Forelimb muscle (tissue), 1 donor: ENCODE measurements at regions not wholly inside any gene's neighbourhood (a gene's known extent, or its start where the extent isn't known, plus 50 kb on each side); places are given as distances from the start of the nearest gene placed in this dataset.
"Not testable (repeated sequence)": the region's sequence is repeated elsewhere in the genome, so short reads cannot be mapped to it uniquely, and the experiment has no call there.

ENCODE experiments used
- DNase-seq: peaks from one replicate; pipeline ENCODE4 v3.0.0-alpha.2; 2013; ENCODE audit warnings: low read depth

DNA sequence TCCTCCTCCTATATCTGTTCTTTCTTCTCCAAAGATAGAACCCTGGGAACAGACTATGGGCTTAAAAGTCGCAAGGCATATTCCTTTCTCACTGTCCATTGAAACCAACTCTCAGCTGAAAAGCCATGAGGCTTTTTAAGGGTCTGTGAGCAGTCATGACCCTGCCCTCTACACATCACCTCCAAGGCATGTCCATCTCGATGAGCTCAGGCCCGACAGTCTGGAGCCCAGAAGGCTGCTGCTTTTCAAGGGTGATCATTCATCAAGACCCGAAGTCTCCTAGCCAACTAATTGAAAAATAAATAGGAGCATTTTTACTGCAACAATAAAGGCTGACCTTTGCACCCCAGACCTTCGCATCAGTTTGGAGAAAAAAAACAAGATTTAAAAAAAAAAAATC lies 378.8 kb upstream of the NRSN1 start:
- DNase-seq = no peak

DNA sequence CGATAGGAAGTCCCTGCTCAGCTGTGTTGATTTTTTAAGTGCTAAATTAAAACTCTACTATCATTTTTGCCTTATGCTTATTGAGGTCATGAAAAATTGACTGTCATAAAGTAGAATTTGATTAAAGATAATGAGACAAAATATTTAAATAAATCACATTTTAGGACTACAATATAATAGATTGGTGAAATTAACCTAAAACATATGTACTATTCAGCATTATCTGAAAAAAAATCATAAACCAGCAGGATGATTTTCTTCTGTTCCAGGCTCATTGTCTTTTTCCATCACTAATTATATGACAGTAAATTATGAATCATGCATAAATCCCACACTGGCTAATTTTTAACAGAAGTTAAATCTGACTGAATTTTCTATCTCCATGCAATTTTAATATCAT lies 373.6 kb upstream of the NRSN1 start:
- DNase-seq = no peak

DNA sequence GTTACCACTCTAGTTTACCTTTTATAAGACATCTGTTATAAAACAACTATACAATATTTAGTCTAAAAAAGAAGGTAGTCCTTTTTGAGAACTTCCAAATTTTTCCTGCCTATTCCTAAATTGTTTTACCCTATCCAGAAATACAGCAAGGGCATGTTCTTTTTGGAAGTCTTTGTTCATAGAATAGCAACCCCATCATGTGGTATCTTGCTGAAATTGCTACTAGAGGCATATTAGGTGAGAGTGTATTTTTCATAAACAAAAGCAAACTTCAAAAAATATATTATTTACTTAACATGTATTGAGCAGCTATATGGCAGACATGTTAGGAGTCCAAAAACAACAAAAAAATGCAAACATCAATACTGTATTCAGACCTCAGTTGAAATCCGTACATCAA lies 371.8 kb upstream of the NRSN1 start:
- no peak for DNase-seq

DNA sequence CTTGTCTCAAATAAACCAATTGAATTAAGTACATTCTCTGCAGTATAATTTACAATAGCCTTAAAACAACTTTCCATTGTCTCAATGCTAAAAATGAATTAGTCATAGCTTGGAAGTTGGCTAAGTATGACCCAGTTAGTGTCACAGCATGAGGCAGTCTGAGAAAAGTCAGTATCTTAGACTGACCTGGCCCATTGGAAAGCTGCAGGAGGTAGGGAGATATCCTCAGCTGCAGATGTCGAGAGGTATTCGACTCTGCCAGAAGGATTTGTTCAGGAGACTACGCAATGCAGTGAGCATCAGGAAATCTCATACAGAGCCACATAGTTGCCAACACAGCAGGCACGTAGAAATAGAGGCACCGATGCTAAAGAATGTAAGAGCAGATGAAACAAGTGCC lies 350.9 kb upstream of the NRSN1 start:
- no peak for DNase-seq

DNA sequence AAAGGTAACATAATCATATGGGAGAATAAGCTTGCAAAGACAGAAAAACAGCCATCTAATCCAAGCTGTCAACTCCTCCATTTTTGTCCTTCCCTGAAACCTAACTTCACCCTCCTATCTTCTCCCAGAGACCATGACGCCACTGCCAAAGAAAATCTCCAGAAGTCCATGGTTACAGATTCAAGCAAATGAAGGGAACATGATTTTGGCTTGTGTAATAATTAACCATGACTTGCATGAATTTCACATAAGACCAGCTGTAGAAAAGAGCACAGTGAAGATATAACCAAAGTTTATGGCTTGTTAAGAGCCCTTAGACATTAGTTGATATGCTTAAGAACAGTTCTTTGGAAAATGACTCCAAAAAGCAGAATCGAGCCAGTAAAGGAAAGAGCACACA lies 342.1 kb upstream of the NRSN1 start:
- no peak for DNase-seq

DNA sequence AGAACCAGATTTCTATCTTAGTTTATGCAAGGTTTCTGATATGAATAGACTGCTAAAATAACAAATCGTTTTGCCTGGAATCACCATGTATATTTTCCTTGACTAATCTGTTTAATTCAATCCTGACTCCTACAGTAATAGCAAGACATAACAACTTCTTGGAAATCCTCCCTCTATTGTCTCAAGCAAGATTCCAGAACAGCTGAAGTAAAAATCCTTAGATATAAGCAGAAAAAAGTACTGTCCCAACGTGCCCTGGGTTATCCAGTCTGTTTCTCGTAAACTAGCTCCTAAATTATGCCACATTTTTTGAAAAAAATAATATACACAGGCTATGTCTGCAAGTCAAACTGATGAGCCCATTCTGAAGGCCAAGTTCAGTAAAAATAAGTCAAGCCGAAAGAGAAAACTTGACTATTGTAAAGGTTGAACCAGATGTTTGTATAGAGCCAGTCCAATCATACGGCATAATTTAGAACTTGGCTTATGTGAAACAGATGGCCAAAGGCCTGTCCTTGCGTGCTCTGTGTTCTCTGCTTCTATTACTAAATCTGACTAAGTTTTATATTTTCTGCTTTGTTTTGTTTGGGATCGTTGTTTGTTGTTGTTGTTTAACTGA lies 341.6 kb upstream of the NRSN1 start:
- peak; percentile 50 for DNase-seq

DNA sequence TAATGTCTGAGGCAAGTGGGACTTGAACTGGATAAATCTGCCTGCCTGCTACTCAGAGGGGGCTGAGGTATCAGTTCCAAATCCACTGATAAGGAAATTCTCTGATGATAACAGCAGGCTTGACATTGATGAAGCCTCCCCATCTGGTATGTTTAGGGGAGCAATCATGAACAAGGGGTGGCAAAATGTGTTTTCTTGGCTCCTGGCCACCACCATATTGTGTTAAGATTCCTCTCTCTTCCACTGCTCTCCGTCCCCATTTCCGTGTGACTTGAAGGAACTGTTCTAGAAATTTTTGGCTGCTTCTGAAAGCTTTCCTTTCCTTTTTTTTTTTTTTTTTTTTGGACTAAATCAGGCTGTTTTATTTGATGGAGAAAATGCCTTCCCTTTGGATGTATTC lies 335.3 kb upstream of the NRSN1 start:
- no peak for DNase-seq

DNA sequence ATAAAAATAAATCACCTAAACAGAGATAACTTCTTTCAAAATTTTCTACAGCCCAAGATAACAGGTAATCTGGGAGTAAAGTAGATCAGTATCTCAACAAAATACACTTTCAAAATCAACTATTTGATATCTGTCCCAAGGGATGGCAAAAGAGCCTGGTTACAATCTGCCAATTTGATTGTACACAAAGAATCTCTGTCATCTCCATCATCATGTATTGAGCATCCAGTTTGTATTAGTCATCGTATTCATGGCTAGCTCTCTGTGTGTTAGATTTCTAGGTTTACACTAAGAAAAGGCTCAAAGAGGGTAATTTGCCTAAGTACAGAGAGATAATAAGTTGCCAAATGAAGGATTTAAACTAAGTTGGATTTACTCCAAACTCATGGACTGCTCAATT lies 329.0 kb upstream of the NRSN1 start:
- no peak for DNase-seq

DNA sequence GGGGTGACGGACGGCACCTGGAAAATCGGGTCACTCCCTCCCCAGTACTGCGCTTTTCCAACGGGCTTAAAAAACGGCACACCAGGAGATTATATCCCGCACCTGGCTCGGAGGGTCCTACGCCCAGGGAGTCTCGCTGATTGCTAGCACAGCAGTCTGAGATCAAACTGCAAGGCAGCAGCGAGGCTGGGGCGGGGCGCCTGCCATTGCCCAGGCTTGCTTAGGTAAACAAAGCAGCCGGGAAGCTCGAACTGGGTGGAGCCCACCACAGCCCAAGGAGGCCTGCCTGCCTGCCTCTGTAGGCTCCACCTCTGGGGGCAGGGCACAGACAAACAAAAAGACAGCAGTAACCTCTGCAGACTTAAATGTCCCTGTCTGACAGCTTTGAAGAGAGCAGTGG lies 321.7 kb upstream of the NRSN1 start:
- not testable (repeated sequence) for DNase-seq

DNA sequence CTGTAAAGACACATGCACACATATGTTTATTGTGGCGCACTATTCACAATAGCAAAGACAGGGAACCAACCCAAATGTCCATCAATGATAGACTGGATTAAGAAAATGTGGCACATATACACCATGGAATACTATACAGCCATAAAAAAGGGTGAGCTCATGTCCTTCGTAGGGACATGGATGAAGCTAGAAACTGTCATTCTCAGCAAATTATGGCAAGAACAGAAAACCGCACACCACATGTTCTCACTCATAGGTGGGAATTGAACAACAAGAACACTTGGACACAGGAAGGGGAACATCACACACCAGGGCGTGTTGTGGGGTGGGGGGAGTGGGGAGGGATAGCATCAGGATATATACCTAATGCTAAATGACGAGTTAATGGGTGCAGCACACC lies 304.9 kb upstream of the NRSN1 start:
- not testable (repeated sequence) for DNase-seq

DNA sequence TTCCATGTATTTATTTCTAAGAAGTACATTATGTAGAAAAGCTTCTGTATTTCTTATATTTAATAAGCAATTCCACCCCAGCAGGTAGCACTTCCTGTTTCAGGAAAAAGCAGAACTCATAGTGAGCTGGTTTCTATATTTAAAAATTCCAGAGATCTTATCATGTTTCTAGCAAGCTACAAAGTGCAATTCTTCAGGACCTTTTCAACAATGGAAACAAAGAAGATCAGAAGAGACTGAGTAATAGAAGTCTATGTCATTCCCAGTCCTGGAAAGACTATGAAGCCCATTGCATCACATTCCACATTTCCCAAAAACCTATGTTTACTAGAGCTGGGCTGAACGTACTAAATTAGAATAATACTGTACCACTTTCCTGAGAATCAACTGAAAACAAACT lies 302.6 kb upstream of the NRSN1 start:
- DNase-seq = no peak

DNA sequence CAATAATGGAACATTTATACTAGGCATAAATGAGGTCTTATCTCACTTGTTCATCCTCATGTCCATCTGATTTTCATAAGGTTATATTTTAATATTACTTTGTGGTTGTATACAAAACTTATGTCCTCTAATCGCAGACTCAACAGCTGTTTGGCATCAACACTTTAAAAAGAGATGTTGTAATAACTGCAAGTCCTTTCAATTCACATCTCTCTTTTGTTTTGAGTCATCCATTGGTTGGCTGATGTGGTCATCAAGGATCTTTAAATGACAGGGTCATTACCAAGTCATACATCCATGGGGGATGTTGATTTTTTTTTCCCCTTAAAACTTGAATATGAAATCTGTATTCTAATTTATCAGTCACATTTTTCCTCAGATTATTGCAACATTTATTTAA lies 299.4 kb upstream of the NRSN1 start:
- no peak for DNase-seq

DNA sequence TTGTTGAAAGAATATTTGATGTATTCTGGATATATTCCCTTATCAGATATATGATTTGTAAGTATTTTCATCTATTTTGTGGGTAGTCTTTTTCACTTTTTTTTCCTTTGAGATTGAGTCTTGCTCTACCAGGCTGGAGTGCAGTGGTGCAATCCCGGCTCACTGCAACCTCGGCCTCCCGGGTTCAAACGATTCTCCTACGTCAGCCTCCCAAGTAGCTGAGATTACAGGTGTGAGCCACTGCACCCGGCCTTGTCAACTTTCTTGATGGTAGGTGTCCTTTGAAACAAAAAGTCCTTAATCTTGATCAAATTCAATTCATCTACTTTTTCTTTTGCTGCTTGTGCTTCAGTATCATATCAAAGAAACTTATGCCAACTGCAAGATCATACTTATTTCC lies 297.2 kb upstream of the NRSN1 start:
- DNase-seq = no peak

DNA sequence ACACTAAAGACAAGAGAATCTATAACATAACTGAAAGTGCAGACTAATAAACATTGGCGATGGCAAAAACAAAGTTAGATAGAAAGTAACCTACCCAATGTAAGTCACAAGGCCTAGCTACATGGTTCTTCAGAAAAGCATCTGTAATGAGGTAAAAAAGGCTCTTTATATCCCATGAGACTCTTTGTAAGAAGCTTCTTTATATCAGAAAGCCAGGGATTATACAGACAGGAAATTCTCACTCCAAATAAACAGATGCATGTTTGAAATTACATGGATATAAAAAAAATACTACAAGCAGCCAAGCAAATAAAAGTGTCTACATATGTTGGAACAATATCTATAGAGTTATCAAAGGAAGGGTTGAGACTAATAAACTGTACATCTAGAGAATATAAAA lies 284.9 kb upstream of the NRSN1 start:
- no peak for DNase-seq

DNA sequence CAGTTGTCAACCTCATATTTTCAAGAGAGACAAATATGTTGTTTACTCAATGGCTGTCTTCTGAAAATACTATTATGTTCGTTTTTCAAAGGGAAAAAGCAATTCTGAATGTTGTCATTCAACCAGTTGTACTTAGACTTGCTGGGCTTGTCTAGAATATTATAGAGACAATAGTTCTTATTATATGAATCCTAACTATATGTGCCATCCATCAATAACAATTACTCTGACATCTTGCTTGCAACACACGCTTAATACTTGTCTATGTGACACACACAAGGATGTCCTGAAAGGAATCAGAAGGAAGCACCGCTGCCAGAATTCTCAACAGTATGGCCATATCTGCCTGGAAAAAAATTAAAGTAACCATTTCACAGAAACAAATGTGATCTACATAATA lies 283.3 kb upstream of the NRSN1 start:
- DNase-seq = no peak

DNA sequence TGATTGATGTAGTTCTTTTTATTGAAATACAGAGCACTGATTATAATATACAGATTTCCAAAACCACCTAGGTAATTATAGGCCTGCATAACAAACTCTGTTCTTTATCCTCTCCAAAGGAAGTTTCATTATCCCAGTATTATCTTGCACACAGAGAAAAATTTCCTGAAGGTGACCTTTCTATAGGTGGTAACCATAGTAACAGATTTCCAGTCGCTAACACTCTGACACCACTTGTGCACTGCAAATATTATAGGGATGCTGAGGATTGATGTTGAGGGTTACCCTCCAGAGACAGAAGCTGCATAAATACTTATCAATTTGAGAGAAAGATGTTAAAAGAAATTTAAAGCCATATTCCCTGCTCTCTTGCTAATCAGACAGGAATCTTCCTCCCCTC lies 274.5 kb upstream of the NRSN1 start:
- no peak for DNase-seq

DNA sequence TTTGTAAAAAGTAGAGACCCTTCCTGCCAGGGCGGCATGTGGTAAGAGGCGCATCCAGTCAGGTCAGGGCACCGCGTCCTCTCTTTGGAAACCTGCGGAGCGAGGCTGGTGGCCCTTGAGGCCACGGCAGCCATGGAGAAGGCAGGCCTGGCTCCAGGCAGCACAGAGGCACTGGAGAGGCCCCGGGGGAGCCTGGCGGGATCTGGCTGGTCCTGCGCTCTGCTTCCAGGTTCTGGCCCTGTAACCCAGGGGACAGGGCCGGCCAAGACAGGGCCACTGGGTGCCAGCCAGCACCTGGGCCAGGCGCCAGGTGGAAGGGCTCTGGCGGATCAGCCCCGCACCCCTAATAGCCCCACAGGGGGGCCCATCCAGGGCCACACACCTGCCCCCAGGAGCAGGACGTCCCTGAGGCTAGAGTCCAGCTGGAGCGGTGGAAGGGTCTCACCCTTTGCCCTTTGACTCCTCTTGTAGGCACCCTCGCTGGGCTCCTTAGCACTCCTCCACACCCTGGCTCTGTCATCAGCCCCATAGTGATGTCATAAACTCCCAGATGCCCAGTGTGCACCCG lies 272.4 kb upstream of the NRSN1 start:
- DNase-seq = not testable (repeated sequence)

DNA sequence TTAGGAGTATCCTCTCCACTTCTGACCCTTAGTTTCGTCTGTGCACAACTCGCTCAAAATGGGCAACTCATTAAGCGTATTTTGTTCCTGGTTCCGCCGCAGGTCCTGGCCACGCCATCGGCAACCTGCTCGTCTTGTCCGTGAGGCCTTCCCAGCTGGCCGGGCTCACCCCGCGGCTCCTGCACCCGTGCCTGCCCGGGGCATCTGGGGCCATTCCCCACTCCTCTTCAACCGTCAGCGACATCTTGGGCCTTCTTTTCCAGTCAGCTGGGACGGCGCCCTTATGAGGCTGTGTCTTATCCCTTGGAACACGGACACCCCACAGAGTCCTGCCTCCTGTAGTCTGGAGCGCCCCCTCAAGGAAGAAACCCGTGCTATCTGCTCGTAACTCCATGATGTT lies 271.9 kb upstream of the NRSN1 start:
- DNase-seq = not testable (repeated sequence)

DNA sequence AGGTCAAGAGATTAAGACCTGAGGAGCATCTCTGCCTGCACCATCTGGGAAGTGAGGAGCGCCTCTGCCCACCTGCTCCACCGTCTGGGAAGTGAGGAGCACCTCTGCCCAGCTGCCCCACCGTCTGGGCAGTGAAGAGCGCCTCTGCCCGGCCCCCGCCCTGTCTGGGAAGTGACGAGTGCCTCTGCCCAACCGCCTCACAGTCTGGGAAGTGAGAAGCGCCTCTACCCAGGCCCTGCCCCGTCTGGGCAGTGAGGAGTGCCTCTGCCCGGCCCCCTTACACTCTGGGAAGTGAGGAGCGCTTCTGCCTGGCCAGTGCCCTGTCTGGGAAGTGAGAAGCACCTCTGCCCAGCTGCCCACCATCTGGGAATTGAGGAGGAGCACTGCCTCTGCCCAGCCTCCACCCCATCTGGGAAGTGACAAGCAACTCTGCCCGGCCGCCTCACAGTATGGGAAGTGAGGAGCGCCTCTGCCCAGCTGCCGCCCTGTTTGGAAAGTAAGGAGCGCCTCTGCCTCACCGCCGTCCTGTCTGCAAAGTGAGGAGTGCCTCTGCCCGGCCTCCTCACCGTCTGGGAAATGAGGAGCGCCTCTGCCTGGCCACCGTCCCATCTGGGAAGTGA lies 270.4 kb upstream of the NRSN1 start:
- no peak for DNase-seq

DNA sequence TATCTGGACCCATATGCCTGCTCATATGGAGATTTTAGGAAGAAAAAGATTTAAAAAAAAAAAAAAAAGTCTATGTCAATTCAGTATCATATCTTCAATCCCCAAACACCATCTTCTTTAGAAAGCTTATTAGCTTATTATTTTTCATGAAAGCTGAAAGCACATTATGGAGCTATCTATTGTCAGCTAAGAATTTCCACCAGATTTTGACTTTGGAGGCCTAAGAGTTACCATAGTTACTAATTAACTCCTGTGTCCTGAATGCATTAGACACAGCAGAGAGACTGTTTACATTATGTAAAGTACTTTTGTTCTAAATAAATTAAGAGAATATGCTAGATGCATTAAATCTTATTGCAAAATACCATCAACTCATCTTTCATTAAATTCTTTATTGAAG lies 255.5 kb upstream of the NRSN1 start:
- no peak for DNase-seq

DNA sequence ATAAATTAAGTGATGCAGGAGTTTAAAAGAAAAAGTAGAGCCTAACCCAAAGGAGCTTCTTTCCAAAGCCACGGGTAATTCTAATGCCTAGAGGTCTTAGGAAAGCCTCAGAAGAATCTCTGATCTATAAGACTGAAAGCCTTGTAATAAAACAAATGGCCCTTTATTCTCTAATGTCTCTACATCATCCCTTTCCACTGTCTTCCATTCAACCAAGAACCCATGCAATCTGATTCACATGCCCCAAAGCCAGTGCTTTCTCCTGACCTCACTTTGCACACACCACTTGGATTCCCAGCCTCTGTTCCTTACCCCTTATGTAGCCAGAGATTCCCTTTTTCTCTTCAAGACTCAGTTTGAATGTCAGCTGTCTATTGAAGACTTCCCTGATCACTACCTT lies 252.9 kb upstream of the NRSN1 start:
- DNase-seq = no peak

DNA sequence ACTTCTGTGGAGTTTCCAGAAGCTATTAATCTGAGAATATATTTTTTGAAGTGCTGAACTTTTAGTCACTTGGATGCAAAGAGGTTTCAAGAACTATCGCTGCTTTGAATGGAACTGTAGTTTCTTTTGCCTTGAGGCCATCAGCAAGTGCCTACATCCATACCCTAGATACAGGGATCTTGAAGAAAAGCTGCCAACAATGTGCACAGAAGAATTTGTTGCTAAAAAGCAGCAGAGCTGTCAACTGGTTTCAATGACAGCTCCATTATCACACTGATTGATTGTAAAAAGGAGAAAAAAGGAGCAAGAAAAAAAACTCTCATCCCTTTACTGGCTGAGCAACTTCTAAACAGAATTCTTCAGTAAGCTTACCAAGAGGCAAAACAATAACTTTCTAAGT lies 251.0 kb upstream of the NRSN1 start:
- DNase-seq = no peak

DNA sequence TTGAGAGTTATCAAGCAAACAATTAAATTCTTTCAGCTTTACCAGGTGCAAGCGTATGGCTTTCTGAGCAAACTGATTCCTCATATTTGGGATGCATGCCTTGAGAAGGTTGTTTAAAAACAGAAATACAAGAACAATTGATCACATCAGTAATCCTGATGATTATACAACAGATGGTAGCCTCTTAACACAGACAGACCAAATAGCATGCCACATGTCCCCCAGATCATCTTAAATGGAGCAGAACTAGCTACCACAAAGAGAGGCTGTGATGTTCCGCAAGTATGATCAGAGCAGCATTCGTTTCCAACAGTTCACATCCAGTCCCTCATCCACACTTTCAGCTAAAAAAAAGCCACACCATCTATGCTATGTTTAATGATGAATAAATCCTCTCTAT lies 246.2 kb upstream of the NRSN1 start:
- no peak for DNase-seq
